ENCODE measurements at regions not wholly inside any gene's neighbourhood (a gene's known extent, or its start where the extent isn't known, plus 50 kb on each side); places are given as distances from the start of the nearest gene placed in this dataset.
"Not testable (repeated sequence)": the region's sequence is repeated elsewhere in the genome, so short reads cannot be mapped to it uniquely, and the experiment has no call there.

DNA sequence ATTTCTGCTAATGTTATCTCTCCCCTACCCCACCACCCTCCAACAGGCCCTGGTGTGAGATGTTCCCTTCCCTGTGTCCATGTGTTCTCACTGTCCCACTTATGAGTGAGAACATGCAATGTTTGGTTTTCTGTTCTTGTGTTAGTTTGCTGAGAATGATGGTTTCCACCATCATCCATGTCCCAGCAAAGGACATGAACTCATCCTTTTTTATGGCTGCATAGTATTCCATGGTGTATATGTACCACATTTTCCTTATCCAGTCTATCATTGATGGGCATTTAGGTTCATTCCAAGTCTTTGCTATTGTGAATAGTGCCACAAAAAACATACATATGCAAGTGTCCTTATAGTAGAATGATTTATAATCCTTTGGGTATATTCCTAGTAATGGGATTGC lies 104.5 kb downstream of the ZNF33B start:
- not testable (repeated sequence) for DNase-seq; H4K20me1 ChIP-seq (ENCODE audit: insufficient read depth, low read length)
- peaks cover 11% of the 10 kb centered on the region for H3K9me3 ChIP-seq (ENCODE audit: insufficient read depth, low read length, severe bottlenecking)

DNA sequence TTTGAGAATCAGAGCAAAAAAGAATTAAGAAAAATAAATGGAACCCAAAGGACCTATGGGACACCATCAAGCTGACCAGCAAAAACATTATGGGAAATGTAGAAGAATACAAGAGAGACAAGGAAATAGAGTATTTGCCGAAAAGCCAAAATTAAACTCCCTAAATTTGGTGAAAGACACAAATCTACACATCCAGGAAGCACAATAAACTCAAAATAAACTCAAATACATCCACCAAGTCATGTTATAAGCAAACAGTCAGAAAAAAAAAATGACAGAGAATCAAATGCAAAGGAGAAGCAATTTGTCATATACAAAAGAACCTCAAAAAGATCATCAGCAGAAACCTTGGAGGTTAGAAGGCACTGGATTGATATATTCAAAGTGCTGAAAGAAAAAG lies 105.4 kb downstream of the ZNF33B start:
- no peaks in the 10 kb centered on the region for H3K79me2 ChIP-seq (ENCODE audit: insufficient read depth, low read length)
- TF ChIP-seq EZH2 (IDR thresholded peaks at IDR 0.05; ENCODE audit: borderline replicate concordance, low read depth, low read length, severe bottlenecking): no peak
- TF ChIP-seq, protein P1, sequence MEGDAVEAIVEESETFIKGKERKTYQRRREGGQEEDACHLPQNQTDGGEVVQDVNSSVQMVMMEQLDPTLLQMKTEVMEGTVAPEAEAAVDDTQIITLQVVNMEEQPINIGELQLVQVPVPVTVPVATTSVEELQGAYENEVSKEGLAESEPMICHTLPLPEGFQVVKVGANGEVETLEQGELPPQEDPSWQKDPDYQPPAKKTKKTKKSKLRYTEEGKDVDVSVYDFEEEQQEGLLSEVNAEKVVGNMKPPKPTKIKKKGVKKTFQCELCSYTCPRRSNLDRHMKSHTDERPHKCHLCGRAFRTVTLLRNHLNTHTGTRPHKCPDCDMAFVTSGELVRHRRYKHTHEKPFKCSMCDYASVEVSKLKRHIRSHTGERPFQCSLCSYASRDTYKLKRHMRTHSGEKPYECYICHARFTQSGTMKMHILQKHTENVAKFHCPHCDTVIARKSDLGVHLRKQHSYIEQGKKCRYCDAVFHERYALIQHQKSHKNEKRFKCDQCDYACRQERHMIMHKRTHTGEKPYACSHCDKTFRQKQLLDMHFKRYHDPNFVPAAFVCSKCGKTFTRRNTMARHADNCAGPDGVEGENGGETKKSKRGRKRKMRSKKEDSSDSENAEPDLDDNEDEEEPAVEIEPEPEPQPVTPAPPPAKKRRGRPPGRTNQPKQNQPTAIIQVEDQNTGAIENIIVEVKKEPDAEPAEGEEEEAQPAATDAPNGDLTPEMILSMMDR (IDR thresholded peaks at IDR 0.05; ENCODE audit: borderline replicate concordance, extremely low read depth, low read length, poor library complexity, severe bottlenecking): no peak
- no peak for DNase-seq

More for the DNA sequence above, 104.5 kb downstream of the ZNF33B start:
- H3K4me2 ChIP-seq (ENCODE audit: insufficient read depth, low read length); H3K9ac ChIP-seq (ENCODE audit: low read depth, low read length); H3K4me1 ChIP-seq (ENCODE audit: insufficient read depth, low read length); H3K27ac ChIP-seq (ENCODE audit: low read length); H3K79me2 ChIP-seq (ENCODE audit: insufficient read depth, low read length); H3K36me3 ChIP-seq (ENCODE audit: insufficient read depth, low read length); H3K4me3 ChIP-seq (ENCODE audit: low read depth in 1 of 2, low read length in 2 of 2); ATAC-seq (ENCODE audit: insufficient read depth, low read depth); H3K27me3 ChIP-seq (ENCODE audit: insufficient read depth, low read length, poor library complexity); H2AFZ ChIP-seq (ENCODE audit: low read depth, low read length): not testable (repeated sequence)

DNA sequence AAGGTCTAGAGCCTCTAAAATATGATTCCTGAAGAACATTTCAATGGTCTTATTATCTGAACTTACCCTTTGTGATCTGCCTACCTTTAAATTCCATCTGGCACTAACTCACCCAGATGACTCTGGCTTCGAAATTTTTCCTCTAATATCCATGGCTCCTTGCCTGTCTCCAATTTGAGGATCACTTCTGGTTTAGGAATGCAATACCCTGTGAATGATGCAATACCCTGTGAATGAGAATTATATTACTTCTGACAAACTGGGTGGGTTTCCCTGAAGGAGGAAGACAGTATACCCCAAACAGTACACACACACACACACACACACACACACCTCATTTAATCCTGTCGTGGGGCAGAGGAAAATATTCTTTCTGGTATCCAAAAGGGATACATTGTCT lies 115.3 kb downstream of the ZNF33B start:
- Histone ChIP-seq H3K4me2 (ENCODE audit: insufficient read depth, low read length) (no peak overlapping the region), H4K20me1 (ENCODE audit: insufficient read depth, low read length) (no peaks in the 10 kb centered on the region), H2AFZ (ENCODE audit: low read depth, low read length) (no peak overlapping the region), H3K27me3 (ENCODE audit: insufficient read depth, low read length, poor library complexity) (no peaks in the 10 kb centered on the region), H3K36me3 (ENCODE audit: insufficient read depth, low read length) (peaks cover 59% of the 10 kb centered on the region), H3K4me1 (ENCODE audit: insufficient read depth, low read length) (no peaks in the 10 kb centered on the region), H3K4me3 (ENCODE audit: low read depth in 1 of 2, low read length in 2 of 2) (no peak overlapping the region), H3K9ac (ENCODE audit: low read depth, low read length) (no peak overlapping the region), H3K9me3 (ENCODE audit: insufficient read depth, low read length, severe bottlenecking) (peaks cover 69% of the 10 kb centered on the region), H3K79me2 (ENCODE audit: insufficient read depth, low read length) (no peaks in the 10 kb centered on the region), H3K27ac (ENCODE audit: low read length) (no peak overlapping the region)
- no peak for TF ChIP-seq EZH2 (IDR thresholded peaks at IDR 0.05; ENCODE audit: borderline replicate concordance, low read depth, low read length, severe bottlenecking)
- TF ChIP-seq, protein P1 (IDR thresholded peaks at IDR 0.05; ENCODE audit: borderline replicate concordance, extremely low read depth, low read length, poor library complexity, severe bottlenecking): no peak
- no peak for ATAC-seq (ENCODE audit: insufficient read depth, low read depth)
- DNase-seq: no peak

More for the DNA sequence above, 105.4 kb downstream of the ZNF33B start:
- no peak for ATAC-seq (ENCODE audit: insufficient read depth, low read depth)
- no peak overlapping the region for H3K4me2 ChIP-seq (ENCODE audit: insufficient read depth, low read length)
- no peak overlapping the region for H3K27ac ChIP-seq (ENCODE audit: low read length)
- no peaks in the 10 kb centered on the region for H4K20me1 ChIP-seq (ENCODE audit: insufficient read depth, low read length)
- H3K36me3 ChIP-seq (ENCODE audit: insufficient read depth, low read length): no peaks in the 10 kb centered on the region
- H3K9me3 ChIP-seq (ENCODE audit: insufficient read depth, low read length, severe bottlenecking): peaks cover 11% of the 10 kb centered on the region
- no peaks in the 10 kb centered on the region for H3K4me1 ChIP-seq (ENCODE audit: insufficient read depth, low read length)
- no peak overlapping the region for H2AFZ ChIP-seq (ENCODE audit: low read depth, low read length)
- H3K4me3 ChIP-seq (ENCODE audit: low read depth in 1 of 2, low read length in 2 of 2): no peak overlapping the region
- no peak overlapping the region for H3K9ac ChIP-seq (ENCODE audit: low read depth, low read length)
- no peaks in the 10 kb centered on the region for H3K27me3 ChIP-seq (ENCODE audit: insufficient read depth, low read length, poor library complexity)

DNA sequence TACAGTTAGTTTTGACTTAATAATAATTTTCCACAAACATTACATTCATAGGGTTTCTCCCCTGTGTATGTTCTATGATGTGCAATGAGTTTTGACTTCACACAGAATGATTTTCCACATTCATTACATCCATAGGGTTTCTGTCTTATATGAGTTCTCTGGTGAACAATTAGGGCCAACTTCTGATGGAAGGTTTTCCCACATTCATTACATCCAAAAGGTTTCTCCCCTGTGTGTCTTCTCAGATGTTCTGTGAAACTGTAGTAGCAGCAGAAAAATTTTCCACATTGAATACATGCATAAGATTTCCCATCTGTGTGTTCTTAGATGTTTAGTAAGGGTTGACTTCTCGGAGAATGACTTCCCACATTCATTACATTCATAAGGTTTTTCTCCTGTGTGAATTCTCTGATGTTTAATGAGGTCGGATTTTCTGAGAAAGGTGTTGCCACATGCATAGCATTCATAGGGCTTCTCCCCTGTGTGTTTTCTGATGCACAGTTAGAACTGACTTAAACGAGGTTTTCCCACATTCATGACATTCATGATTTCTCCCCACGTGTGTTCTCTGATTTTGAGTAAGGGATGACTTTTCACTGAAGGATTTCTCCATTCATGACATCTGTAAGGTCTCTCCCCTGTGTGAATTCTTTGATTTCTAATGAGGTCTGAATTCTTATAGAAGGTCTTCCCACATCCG lies 118.5 kb downstream of the ZNF33B start:
- Histone ChIP-seq H3K4me3 (ENCODE audit: low read depth in 1 of 2, low read length in 2 of 2) (no peak overlapping the region), H3K36me3 (ENCODE audit: insufficient read depth, low read length) (peaks cover 53% of the 10 kb centered on the region), H2AFZ (ENCODE audit: low read depth, low read length) (no peak overlapping the region), H3K9me3 (ENCODE audit: insufficient read depth, low read length, severe bottlenecking) (peaks cover 89% of the 10 kb centered on the region), H3K27me3 (ENCODE audit: insufficient read depth, low read length, poor library complexity) (no peaks in the 10 kb centered on the region), H4K20me1 (ENCODE audit: insufficient read depth, low read length) (no peaks in the 10 kb centered on the region), H3K27ac (ENCODE audit: low read length) (no peak overlapping the region), H3K79me2 (ENCODE audit: insufficient read depth, low read length) (no peaks in the 10 kb centered on the region), H3K4me1 (ENCODE audit: insufficient read depth, low read length) (no peaks in the 10 kb centered on the region), H3K4me2 (ENCODE audit: insufficient read depth, low read length) (no peak overlapping the region), H3K9ac (ENCODE audit: low read depth, low read length) (no peak overlapping the region)
- ATAC-seq (ENCODE audit: insufficient read depth, low read depth) (no peak), DNase-seq (no peak)
- TF ChIP-seq, protein P1 (IDR thresholded peaks at IDR 0.05; ENCODE audit: borderline replicate concordance, extremely low read depth, low read length, poor library complexity, severe bottlenecking): no peak

Measured in DND-41 (cell line).